IMR-90 (cell line): ENCODE measurements at regions not wholly inside any gene's neighbourhood (a gene's known extent, or its start where the extent isn't known, plus 50 kb on each side); places are given as distances from the start of the nearest gene placed in this dataset.

Experiments used
- ATAC-seq: fragments of 200-7000 bp; cut with Tn5 transposase; 2 replicates; pipeline ENCODE4 v1.9.1; 2020; ENCODE audit warnings: low read depth, mild to moderate bottlenecking, moderate library complexity
- BruUV-seq: library from RNA; stranded (reverse); fragments of 400-500 nt; replicated peaks from 2 replicates; lab custom pipeline; 2021; lab: Mats Ljungman, UMichigan
- CTCF ChIA-PET: fragments of 300-600 bp; formaldehyde crosslinking; extraction: SDS; loops from one replicate; lab custom pipeline; 2021; ENCODE audit warnings: antibody characterized with exemption; lab: Yijun Ruan, JAX
- POLR2A ChIA-PET: fragments of 300-600 bp; sonication (Branson Sonifier 250); formaldehyde crosslinking; loops from one replicate; lab custom pipeline; 2022; ENCODE audit warnings: antibody characterized with exemption; ENCODE audit not compliant: unreplicated experiment; lab: Charles Lee
- DNase-seq: peaks from one replicate; pipeline ENCODE4 v3.0.0; 2013
- H2AFZ ChIP-seq: replicated peaks from 2 replicates; pipeline ENCODE3; 2013; ENCODE audit warnings: low read length, mild to moderate bottlenecking; ENCODE audit not compliant: poor library complexity
- H2AK5ac ChIP-seq: 2 replicates; pipeline ENCODE4 v1.6.1; 2013; ENCODE audit warnings: low read depth, low read length, inconsistent platforms
- H2AK9ac ChIP-seq: replicated peaks from 2 replicates; pipeline ENCODE3; 2013; ENCODE audit warnings: mild to moderate bottlenecking, low read depth, low read length, moderate library complexity; ENCODE audit not compliant: poor library complexity
- H2BK120ac ChIP-seq: 2 replicates; pipeline ENCODE4 v1.6.1; 2013; ENCODE audit warnings: low read depth, low read length, inconsistent platforms
- H2BK15ac ChIP-seq: 3 replicates; pipeline ENCODE4 v1.6.1; 2013; ENCODE audit warnings: low read depth, low read length, inconsistent platforms
- H2BK20ac ChIP-seq: 2 replicates; pipeline ENCODE4 v1.6.1; 2013; ENCODE audit warnings: low read depth, mild to moderate bottlenecking, inconsistent platforms, low read length, moderate library complexity
- H2BK5ac ChIP-seq: 2 replicates; pipeline ENCODE4 v1.6.1; 2013; ENCODE audit warnings: mild to moderate bottlenecking, low read depth, low read length, inconsistent platforms; ENCODE audit not compliant: poor library complexity, severe bottlenecking
- H3K14ac ChIP-seq: replicated peaks from 2 replicates; pipeline ENCODE4 v1.6.1; 2013; ENCODE audit warnings: low read depth, low read length, inconsistent platforms
- H3K18ac ChIP-seq: 2 replicates; pipeline ENCODE4 v1.6.1; 2013; ENCODE audit warnings: low read depth, low read length, control low read depth
- H3K23ac ChIP-seq: 2 replicates; pipeline ENCODE4 v1.6.1; 2013; ENCODE audit warnings: low read depth, low read length, inconsistent platforms
- H3K27ac ChIP-seq: 2 replicates; pipeline ENCODE4 v1.5.1; 2013; ENCODE audit warnings: mild to moderate bottlenecking, control low read depth, low read length; ENCODE audit not compliant: insufficient read depth
- H3K27me3 ChIP-seq: 2 replicates; pipeline ENCODE4 v1.6.1; 2013; ENCODE audit warnings: low read length; ENCODE audit not compliant: control insufficient read depth, insufficient read depth
- H3K36me3 ChIP-seq: 2 replicates; pipeline ENCODE4 v1.6.1; 2013; ENCODE audit warnings: low read length, mixed read lengths; ENCODE audit not compliant: control insufficient read depth, insufficient read depth
- H3K4ac ChIP-seq: 2 replicates; pipeline ENCODE4 v1.6.1; 2013; ENCODE audit warnings: low read depth, low read length, inconsistent platforms
- H3K4me1 ChIP-seq: 2 replicates; pipeline ENCODE4 v1.6.1; 2013; ENCODE audit warnings: low read length, mixed read lengths; ENCODE audit not compliant: control insufficient read depth, insufficient read depth
- H3K4me2 ChIP-seq: 2 replicates; pipeline ENCODE4 v1.6.1; 2013; ENCODE audit warnings: low read depth, mild to moderate bottlenecking, control low read depth, low read length, moderate library complexity
- H3K4me3 ChIP-seq: 2 replicates; pipeline ENCODE4 v1.5.1; 2013; ENCODE audit warnings: low read depth, mild to moderate bottlenecking, control low read depth, low read length, moderate library complexity; ENCODE audit not compliant: insufficient read depth
- H3K56ac ChIP-seq: 2 replicates; pipeline ENCODE4 v1.6.1; 2013; ENCODE audit warnings: low read length, inconsistent platforms; ENCODE audit not compliant: insufficient read depth; ENCODE audit errors: extremely low read depth
- H3K79me1 ChIP-seq, 2 experiments: 2 replicates each; pipeline ENCODE4 v1.6.1; 2013; ENCODE audit warnings: low read length in 2 of 2, inconsistent platforms in 1 of 2, low read depth in 1 of 2
- H3K9ac ChIP-seq: 2 replicates; pipeline ENCODE4 v1.6.1; 2013; ENCODE audit warnings: low read depth, low read length, control low read depth
- H3K9me1 ChIP-seq: 2 replicates; pipeline ENCODE4 v1.6.1; 2013; ENCODE audit warnings: low read length, inconsistent platforms; ENCODE audit not compliant: insufficient read depth
- H3K9me3 ChIP-seq: 2 replicates; pipeline ENCODE4 v1.6.1; 2013; ENCODE audit warnings: low read length; ENCODE audit not compliant: control insufficient read depth, insufficient read depth
- H4K20me1 ChIP-seq: 2 replicates; pipeline ENCODE4 v1.6.1; 2013; ENCODE audit warnings: low read length, inconsistent platforms; ENCODE audit not compliant: insufficient read depth
- H4K5ac ChIP-seq: 2 replicates; pipeline ENCODE4 v1.6.1; 2013; ENCODE audit warnings: mild to moderate bottlenecking, low read depth, low read length, control low read depth
- H4K8ac ChIP-seq, 2 experiments: 2 replicates each; pipeline ENCODE4 v1.6.1; 2013; ENCODE audit warnings: low read depth in 2 of 2, low read length in 2 of 2, control low read depth in 1 of 2, inconsistent platforms in 1 of 2
- H4K91ac ChIP-seq: 2 replicates; pipeline ENCODE4 v1.6.1; 2013; ENCODE audit warnings: low read depth, low read length, inconsistent platforms; ENCODE audit not compliant: insufficient read depth
- MAZ ChIP-seq: IDR thresholded peaks from 2 replicates; pipeline ENCODE4 v1.6.1; 2012; ENCODE audit warnings: low read depth, mild to moderate bottlenecking, low read length, improper control_type of control experiment, moderate library complexity, borderline replicate concordance
- NFE2L2 ChIP-seq: fragments of 150-350 bp; IDR thresholded peaks from 2 replicates; pipeline ENCODE4 v1.6.1; 2016; ENCODE audit warnings: low read depth, mild to moderate bottlenecking, low read length
- SMC3 ChIP-seq: fragments of 150-350 bp; IDR thresholded peaks from 2 replicates; pipeline ENCODE4 v1.6.1; 2016; ENCODE audit warnings: low read depth, mild to moderate bottlenecking, antibody characterized with exemption, low read length, moderate library complexity
- WGBS, 2 experiments: methylation state at CpG; one replicate each; pipeline versions ENCODE4 v1.1.5 to v1.1.7; 2013; ENCODE audit warnings: missing lambda C conversion rate in 2 of 2; ENCODE audit not compliant: insufficient read length in 1 of 2; ENCODE audit errors: extremely low coverage in 2 of 2; 5-methylcytosine and 5-hydroxymethylcytosine counted together
- dilution Hi-C: fragments of 300-500 bp; cut with HindIII; formaldehyde crosslinking; loops from one replicate; pipeline ENCODE4 v1.14.3; 2018; ENCODE audit warnings: low sequenced_read_pairs; ENCODE audit not compliant: unreplicated experiment
- in situ Hi-C: fragments of 300-500 bp; cut with MboI; formaldehyde crosslinking; loops from 3 replicates; pipeline ENCODE4 v1.14.3; 2019; ENCODE audit warnings: low sequenced_read_pairs, inconsistent platforms, mixed read lengths
- intact Hi-C: fragments of 100-400 bp; cut with micrococcal nuclease; formaldehyde crosslinking; loops from 2 replicates; pipeline ENCODE4 v1.10.0; 2022
- TF ChIP-seq, protein P1 (sequence below): conservative IDR thresholded peaks from 2 replicates; pipeline ENCODE4 v1.5.1; 2012; ENCODE audit warnings: mild to moderate bottlenecking, low read depth, low read length, improper control_type of control experiment

DNA sequence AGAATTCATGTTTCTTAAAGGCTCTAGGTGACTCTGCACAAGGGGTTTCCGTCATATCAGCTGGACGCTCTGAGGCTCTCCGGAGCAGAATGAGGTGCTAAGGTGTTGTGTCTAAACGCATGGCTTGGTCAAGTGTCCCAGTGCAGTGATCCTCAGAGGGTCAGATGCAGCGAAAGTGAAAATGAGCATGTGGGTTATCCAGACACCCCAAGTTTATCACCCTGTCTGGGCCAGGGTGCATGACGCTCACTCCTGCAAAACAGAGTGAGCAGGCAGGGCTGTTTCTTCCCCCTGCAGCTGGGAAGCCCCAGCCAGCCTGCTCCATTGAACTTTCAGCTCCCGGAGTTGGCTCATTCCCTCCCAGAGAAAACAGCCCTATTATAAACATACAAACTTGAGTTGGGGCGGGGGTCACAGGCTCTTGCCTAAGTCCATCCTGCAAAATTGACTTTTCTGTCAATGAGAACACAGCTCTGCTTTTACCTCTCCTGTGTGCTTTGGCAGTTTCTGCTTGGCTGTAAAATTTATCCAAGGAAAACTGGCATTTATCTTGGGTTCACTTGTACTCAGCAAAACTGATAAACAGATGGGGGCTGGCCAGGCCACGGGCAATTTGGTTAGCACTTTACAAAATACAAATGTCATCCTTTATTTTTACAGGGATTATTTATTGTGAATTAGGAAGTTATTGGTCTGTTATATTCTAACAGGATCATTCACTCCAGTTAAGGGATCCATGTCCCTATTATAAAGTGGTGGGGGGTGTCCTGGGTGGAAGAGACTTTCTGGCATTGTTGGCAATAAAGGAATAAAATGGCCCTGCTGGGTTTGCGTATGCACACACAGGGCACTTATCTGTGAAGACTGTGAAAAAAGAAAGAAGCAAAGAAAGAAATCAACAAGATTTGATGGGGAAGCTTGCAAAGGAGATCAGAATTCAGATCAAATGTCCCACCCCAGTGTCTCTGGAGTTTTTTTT lies 154.9 kb downstream of the FOXA2 start:
- Histone ChIP-seq H3K4ac (no peak overlapping the region), H3K9me1 (no peaks in the 10 kb centered on the region), H3K14ac (no peak overlapping the region), H2BK5ac (no peak overlapping the region), H4K91ac (no peak overlapping the region), H4K20me1 (no peaks in the 10 kb centered on the region), H3K23ac (no peak overlapping the region), H3K36me3 (no peaks in the 10 kb centered on the region), H3K27ac (no peak overlapping the region), H2AK9ac (no peak overlapping the region), H3K9me3 (no peaks in the 10 kb centered on the region; the same call in 1 of the 2 replicates), H4K8ac (no peak overlapping the region), H2BK15ac (no peak overlapping the region), H3K18ac (no peak overlapping the region), H3K79me1 (no peaks in the 10 kb centered on the region), H2AK5ac (no peak overlapping the region), H4K5ac (no peak overlapping the region), H2BK120ac (no peak overlapping the region), H3K56ac (no peak overlapping the region), H3K4me2 (no peak overlapping the region), H3K4me3 (no peak overlapping the region), H3K9ac (no peak overlapping the region), H2BK20ac (no peak overlapping the region), H3K4me1 (no peaks in the 10 kb centered on the region), H2AFZ (no peak overlapping the region), H3K27me3 (no peaks in the 10 kb centered on the region)
- dilution Hi-C loops: no loop called here
- ChIA-PET CTCF (no interaction called here), POLR2A (no interaction called here)
- ATAC-seq (no peak), DNase-seq (no peak)
- 67% methylated on average over 1 of the region's 10 CpGs; no CpG with 5 or more reads in 1 of the 2 experiments for WGBS, 2 experiments
- TF ChIP-seq MAZ (no peak), SMC3 (no peak), NFE2L2 (no peak)
- TF ChIP-seq, protein P1, sequence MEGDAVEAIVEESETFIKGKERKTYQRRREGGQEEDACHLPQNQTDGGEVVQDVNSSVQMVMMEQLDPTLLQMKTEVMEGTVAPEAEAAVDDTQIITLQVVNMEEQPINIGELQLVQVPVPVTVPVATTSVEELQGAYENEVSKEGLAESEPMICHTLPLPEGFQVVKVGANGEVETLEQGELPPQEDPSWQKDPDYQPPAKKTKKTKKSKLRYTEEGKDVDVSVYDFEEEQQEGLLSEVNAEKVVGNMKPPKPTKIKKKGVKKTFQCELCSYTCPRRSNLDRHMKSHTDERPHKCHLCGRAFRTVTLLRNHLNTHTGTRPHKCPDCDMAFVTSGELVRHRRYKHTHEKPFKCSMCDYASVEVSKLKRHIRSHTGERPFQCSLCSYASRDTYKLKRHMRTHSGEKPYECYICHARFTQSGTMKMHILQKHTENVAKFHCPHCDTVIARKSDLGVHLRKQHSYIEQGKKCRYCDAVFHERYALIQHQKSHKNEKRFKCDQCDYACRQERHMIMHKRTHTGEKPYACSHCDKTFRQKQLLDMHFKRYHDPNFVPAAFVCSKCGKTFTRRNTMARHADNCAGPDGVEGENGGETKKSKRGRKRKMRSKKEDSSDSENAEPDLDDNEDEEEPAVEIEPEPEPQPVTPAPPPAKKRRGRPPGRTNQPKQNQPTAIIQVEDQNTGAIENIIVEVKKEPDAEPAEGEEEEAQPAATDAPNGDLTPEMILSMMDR: no peak
- in situ Hi-C loops: no loop called here
- intact Hi-C loops: no loop called here
- no TSS peak for BruUV-seq
